Astrocyte (in vitro differentiated cells and primary cell): ENCODE measurements at regions not wholly inside any gene's neighbourhood (a gene's known extent, or its start where the extent isn't known, plus 50 kb on each side); places are given as distances from the start of the nearest gene placed in this dataset.
"Not testable (repeated sequence)": the region's sequence is repeated elsewhere in the genome, so short reads cannot be mapped to it uniquely, and the experiment has no call there.

Experiments
- DNase-seq: peaks from one replicate; pipeline ENCODE4 v3.0.0-alpha.2; 2010; ENCODE audit warnings: low read depth
- FAIRE-seq: peaks from 2 replicates; lab custom pipeline; 2011; peaks lifted over from hg19 to GRCh38; lab: Jason Lieb, UNC
- H2AFZ ChIP-seq: 2 replicates; pipeline ENCODE4 v1.6.0; 2012; ENCODE audit warnings: low read depth, low read length, inconsistent platforms
- H3K27ac ChIP-seq: 2 replicates; pipeline ENCODE4 v1.5.1; 2011; ENCODE audit warnings: low read depth, low read length, inconsistent platforms
- H3K27me3 ChIP-seq: 2 replicates; pipeline ENCODE4 v1.6.0; 2011; ENCODE audit warnings: low read length, inconsistent platforms; ENCODE audit not compliant: insufficient read depth
- H3K36me3 ChIP-seq: 2 replicates; pipeline ENCODE4 v1.5.1; 2011; ENCODE audit warnings: low read length, inconsistent platforms; ENCODE audit not compliant: insufficient read depth
- H3K4me1 ChIP-seq: 2 replicates; pipeline ENCODE4 v1.5.1; 2011; ENCODE audit warnings: low read length, inconsistent platforms; ENCODE audit not compliant: insufficient read depth
- H3K4me2 ChIP-seq: 2 replicates; pipeline ENCODE4 v1.6.0; 2012; ENCODE audit warnings: low read length, inconsistent platforms
- H3K4me3 ChIP-seq: 2 replicates; pipeline ENCODE4 v1.5.1; 2011; ENCODE audit warnings: low read depth, mild to moderate bottlenecking, low read length, inconsistent platforms; ENCODE audit not compliant: insufficient read depth
- H3K79me2 ChIP-seq: 2 replicates; pipeline ENCODE4 v1.6.0; 2012; ENCODE audit warnings: mild to moderate bottlenecking, low read length, inconsistent platforms; ENCODE audit not compliant: insufficient read depth
- H3K9ac ChIP-seq: 2 replicates; pipeline ENCODE4 v1.6.0; 2012; ENCODE audit warnings: mild to moderate bottlenecking, low read length, inconsistent platforms
- H3K9me3 ChIP-seq: 2 replicates; pipeline ENCODE4 v1.5.1; 2012; ENCODE audit warnings: low read depth, mild to moderate bottlenecking, low read length, inconsistent platforms; ENCODE audit not compliant: insufficient read depth
- H4K20me1 ChIP-seq: 2 replicates; pipeline ENCODE4 v1.6.0; 2012; ENCODE audit warnings: low read length, inconsistent platforms; ENCODE audit not compliant: insufficient read depth
- H3K27ac Mint-ChIP-seq: one replicate; pipeline ENCODE4 v1.8.0; 2021; ENCODE audit warnings: mild to moderate bottlenecking, mixed read lengths; ENCODE audit not compliant: unreplicated experiment
- H3K27me3 Mint-ChIP-seq: one replicate; pipeline ENCODE4 v1.8.0; 2021; ENCODE audit warnings: low read depth, mixed read lengths; ENCODE audit not compliant: unreplicated experiment
- H3K36me3 Mint-ChIP-seq: one replicate; pipeline ENCODE4 v1.8.0; 2021; ENCODE audit warnings: low read depth, mixed read lengths; ENCODE audit not compliant: unreplicated experiment
- H3K4me1 Mint-ChIP-seq: one replicate; pipeline ENCODE4 v1.8.0; 2021; ENCODE audit warnings: low read depth, mixed read lengths; ENCODE audit not compliant: unreplicated experiment
- H3K4me3 Mint-ChIP-seq: one replicate; pipeline ENCODE4 v1.8.0; 2021; ENCODE audit warnings: mild to moderate bottlenecking, moderate library complexity, mixed read lengths; ENCODE audit not compliant: unreplicated experiment
- H3K9me3 Mint-ChIP-seq: one replicate; pipeline ENCODE4 v1.8.0; 2021; ENCODE audit warnings: mild to moderate bottlenecking, mixed read lengths; ENCODE audit not compliant: unreplicated experiment
- CTCF ChIP-seq: IDR thresholded peaks from 2 replicates; pipeline ENCODE4 v1.5.1; 2011; ENCODE audit warnings: low read depth, mild to moderate bottlenecking, inconsistent platforms, low read length, moderate library complexity; ENCODE audit not compliant: insufficient read depth
- EZH2 ChIP-seq: IDR thresholded peaks from 2 replicates; pipeline ENCODE4 v1.6.1; 2012; ENCODE audit warnings: mild to moderate bottlenecking, low read length, inconsistent platforms; ENCODE audit not compliant: insufficient read depth

DNA sequence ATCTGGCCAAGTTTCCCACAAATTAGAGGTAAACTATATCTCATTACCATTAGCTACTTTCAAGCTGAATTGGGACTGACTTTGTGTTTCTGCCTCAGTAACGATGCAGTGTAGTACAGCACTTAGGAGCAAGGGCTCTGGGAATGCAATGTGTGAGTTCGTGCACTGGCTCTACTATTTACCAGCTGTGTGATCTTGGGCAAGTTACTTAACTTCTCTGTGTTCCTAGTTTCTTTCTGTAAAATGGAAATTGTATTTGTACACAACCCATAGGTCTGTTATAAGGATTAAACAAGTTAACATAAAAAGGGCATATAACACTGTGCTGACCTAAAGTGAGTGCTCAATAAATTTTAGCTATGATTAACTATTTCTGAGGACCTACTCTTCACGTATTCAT, 65.0 kb upstream of the CSF1 start:
- Histone ChIP-seq H3K27me3 (no peaks in the 10 kb centered on the region), H3K4me3 (no peak overlapping the region), H3K79me2 (no peaks in the 10 kb centered on the region), H4K20me1 (no peaks in the 10 kb centered on the region), H3K27ac (no peak overlapping the region), H2AFZ (no peak overlapping the region), H3K4me1 (no peaks in the 10 kb centered on the region), H3K9ac (no peak overlapping the region), H3K36me3 (no peaks in the 10 kb centered on the region), H3K9me3 (no peaks in the 10 kb centered on the region), H3K4me2 (no peak overlapping the region)
- no peak for DNase-seq
- H3K4me3 Mint-ChIP-seq, result no peak overlapping the region
- H3K27ac Mint-ChIP-seq, result no peak overlapping the region
- FAIRE-seq, result no peak
- peaks cover 2% of the 10 kb centered on the region for H3K9me3 Mint-ChIP-seq
- H3K4me1 Mint-ChIP-seq, result no peaks in the 10 kb centered on the region
- H3K27me3 Mint-ChIP-seq, result peaks cover 3% of the 10 kb centered on the region
- TF ChIP-seq EZH2, result no peak
- no peak for TF ChIP-seq CTCF
- no peaks in the 10 kb centered on the region for H3K36me3 Mint-ChIP-seq

- H3K4me2 ChIP-seq, result no peak overlapping the region
- H4K20me1 ChIP-seq, result no peaks in the 10 kb centered on the region
- no peak overlapping the region for H3K27ac ChIP-seq
- no peak overlapping the region for H3K4me3 Mint-ChIP-seq
- no peak overlapping the region for H3K9ac ChIP-seq
- no peaks in the 10 kb centered on the region for H3K4me1 ChIP-seq
- peaks cover 2% of the 10 kb centered on the region for H3K9me3 Mint-ChIP-seq
- peaks cover 3% of the 10 kb centered on the region for H3K27me3 Mint-ChIP-seq
- no peaks in the 10 kb centered on the region for H3K36me3 Mint-ChIP-seq
- no peaks in the 10 kb centered on the region for H3K27me3 ChIP-seq
- H3K27ac Mint-ChIP-seq, result no peak overlapping the region
- H3K4me1 Mint-ChIP-seq, result no peaks in the 10 kb centered on the region
- no peak overlapping the region for H3K4me3 ChIP-seq
- TF ChIP-seq CTCF (no peak), EZH2 (no peak)
- no peaks in the 10 kb centered on the region for H3K79me2 ChIP-seq
- H3K9me3 ChIP-seq, result no peaks in the 10 kb centered on the region
- DNase-seq (no peak), FAIRE-seq (no peak)
- H3K36me3 ChIP-seq, result no peaks in the 10 kb centered on the region
- no peak overlapping the region for H2AFZ ChIP-seq
Measured at GRCh38 chr1:109844609-109845008, 66.0 kb upstream of the CSF1 start.

DNA sequence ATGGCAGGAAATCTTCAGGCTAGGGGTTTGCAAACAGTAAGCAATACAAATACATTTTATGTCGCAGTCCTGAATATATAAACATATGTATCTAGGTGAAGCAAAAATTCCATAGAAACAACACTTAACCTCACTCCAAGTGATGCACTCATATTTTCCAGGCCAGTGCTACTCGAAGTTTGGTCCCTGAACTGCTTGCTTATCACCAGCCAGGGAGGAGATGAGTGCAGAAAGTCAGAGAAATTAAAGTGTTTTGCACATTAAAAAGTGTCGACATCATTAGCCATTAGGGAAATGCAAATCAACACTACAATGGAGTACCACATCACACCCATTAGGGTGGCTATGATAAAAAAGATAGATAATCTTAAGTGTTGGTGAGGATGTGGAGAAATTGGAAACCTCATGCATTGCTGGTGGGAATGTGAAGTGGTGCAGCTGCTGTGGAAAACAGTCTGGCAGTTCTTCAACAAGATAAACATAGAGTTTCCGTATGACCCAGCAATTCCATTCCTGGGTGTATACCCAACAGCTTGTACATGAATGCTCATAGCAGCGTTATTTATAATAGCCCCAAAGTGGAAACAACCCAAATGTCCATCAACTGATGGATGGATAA, 70.5 kb upstream of the CSF1 start:
- no peaks in the 10 kb centered on the region for H3K36me3 Mint-ChIP-seq
- H3K9me3 Mint-ChIP-seq, result peaks cover 9% of the 10 kb centered on the region
- no peaks in the 10 kb centered on the region for H3K4me1 ChIP-seq
- H3K9me3 ChIP-seq, result no peaks in the 10 kb centered on the region
- H3K27ac ChIP-seq, result no peak overlapping the region
- H4K20me1 ChIP-seq, result no peaks in the 10 kb centered on the region
- H3K79me2 ChIP-seq, result no peaks in the 10 kb centered on the region
- H3K4me2 ChIP-seq, result no peak overlapping the region
- TF ChIP-seq CTCF (no peak), EZH2 (no peak)
- peaks cover 3% of the 10 kb centered on the region for H3K27me3 Mint-ChIP-seq
- H3K27me3 ChIP-seq, result no peaks in the 10 kb centered on the region
- H2AFZ ChIP-seq, result no peak overlapping the region
- no peaks in the 10 kb centered on the region for H3K36me3 ChIP-seq
- DNase-seq (no peak), FAIRE-seq (no peak)
- no peaks in the 10 kb centered on the region for H3K4me1 Mint-ChIP-seq
- H3K4me3 ChIP-seq, result no peak overlapping the region
- H3K9ac ChIP-seq, result no peak overlapping the region
- H3K27ac Mint-ChIP-seq, result no peak overlapping the region
- no peak overlapping the region for H3K4me3 Mint-ChIP-seq

DNA sequence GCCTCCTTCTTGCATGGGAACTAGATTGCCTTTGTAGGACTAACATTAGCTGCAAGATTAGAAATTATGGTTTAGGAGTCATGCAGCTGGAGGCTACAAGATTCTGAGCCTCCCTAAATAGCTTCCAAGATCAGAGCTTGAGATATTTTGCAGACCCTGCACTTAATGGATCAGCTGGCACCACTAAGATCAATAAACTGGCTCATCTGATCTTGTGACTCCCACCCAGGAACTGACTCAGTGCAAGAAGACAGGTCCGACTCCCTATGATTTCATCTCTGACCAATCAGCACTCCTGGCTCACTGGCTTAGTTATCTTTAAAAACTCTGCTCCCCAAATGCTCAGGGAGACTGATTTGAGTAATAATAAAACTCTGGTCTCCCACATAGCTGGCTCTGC, 71.4 kb upstream of the CSF1 start:
- H3K27me3 Mint-ChIP-seq, H3K9ac ChIP-seq, DNase-seq, H3K4me1 Mint-ChIP-seq, H3K27me3 ChIP-seq, H3K36me3 Mint-ChIP-seq, H3K4me3 Mint-ChIP-seq, H3K4me3 ChIP-seq, H3K9me3 Mint-ChIP-seq, H3K36me3 ChIP-seq, H3K27ac Mint-ChIP-seq, H3K9me3 ChIP-seq, FAIRE-seq, H2AFZ ChIP-seq, H3K79me2 ChIP-seq, H3K4me1 ChIP-seq, H4K20me1 ChIP-seq, H3K4me2 ChIP-seq, H3K27ac ChIP-seq: not testable (repeated sequence)
